C4-2B (cell line): ENCODE measurements at regions not wholly inside any gene's neighbourhood (a gene's known extent, or its start where the extent isn't known, plus 50 kb on each side); places are given as distances from the start of the nearest gene placed in this dataset.

ENCODE experiments used
- H3K27ac ChIP-seq: fragments of 450-650 bp; 2 replicates; pipeline ENCODE4 v1.5.1; 2017
- ZFX ChIP-seq: fragments of 450-650 bp; IDR thresholded peaks from 2 replicates; pipeline ENCODE4 v1.6.1; 2017
- TF ChIP-seq, protein P1 (sequence below): fragments of 450-650 bp; conservative IDR thresholded peaks from 2 replicates; pipeline ENCODE4 v1.5.1; 2017; ENCODE audit warnings: mild to moderate bottlenecking

DNA sequence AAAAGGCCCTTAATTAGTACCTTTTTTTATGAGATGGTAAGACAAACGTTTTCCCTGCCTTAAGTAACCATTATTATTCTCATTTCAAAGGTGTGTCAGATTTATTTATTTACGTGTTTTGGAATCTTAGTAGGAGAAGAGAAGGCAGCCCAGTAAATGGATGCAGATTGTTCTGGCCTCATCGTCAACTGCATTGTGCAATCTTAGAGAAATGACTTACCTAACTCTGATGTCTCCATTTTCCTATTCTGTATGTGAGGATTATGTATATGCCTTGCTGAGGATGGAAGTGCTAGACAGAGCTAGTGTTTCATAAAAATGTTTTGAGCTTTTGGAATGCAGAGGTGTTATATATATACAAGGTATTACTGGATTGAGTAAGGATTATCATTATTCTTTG, 97.0 kb upstream of the JAG1 start:
- no peak overlapping the region for H3K27ac ChIP-seq
- TF ChIP-seq, protein P1, sequence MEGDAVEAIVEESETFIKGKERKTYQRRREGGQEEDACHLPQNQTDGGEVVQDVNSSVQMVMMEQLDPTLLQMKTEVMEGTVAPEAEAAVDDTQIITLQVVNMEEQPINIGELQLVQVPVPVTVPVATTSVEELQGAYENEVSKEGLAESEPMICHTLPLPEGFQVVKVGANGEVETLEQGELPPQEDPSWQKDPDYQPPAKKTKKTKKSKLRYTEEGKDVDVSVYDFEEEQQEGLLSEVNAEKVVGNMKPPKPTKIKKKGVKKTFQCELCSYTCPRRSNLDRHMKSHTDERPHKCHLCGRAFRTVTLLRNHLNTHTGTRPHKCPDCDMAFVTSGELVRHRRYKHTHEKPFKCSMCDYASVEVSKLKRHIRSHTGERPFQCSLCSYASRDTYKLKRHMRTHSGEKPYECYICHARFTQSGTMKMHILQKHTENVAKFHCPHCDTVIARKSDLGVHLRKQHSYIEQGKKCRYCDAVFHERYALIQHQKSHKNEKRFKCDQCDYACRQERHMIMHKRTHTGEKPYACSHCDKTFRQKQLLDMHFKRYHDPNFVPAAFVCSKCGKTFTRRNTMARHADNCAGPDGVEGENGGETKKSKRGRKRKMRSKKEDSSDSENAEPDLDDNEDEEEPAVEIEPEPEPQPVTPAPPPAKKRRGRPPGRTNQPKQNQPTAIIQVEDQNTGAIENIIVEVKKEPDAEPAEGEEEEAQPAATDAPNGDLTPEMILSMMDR = no peak
- no peak for TF ChIP-seq ZFX

DNA sequence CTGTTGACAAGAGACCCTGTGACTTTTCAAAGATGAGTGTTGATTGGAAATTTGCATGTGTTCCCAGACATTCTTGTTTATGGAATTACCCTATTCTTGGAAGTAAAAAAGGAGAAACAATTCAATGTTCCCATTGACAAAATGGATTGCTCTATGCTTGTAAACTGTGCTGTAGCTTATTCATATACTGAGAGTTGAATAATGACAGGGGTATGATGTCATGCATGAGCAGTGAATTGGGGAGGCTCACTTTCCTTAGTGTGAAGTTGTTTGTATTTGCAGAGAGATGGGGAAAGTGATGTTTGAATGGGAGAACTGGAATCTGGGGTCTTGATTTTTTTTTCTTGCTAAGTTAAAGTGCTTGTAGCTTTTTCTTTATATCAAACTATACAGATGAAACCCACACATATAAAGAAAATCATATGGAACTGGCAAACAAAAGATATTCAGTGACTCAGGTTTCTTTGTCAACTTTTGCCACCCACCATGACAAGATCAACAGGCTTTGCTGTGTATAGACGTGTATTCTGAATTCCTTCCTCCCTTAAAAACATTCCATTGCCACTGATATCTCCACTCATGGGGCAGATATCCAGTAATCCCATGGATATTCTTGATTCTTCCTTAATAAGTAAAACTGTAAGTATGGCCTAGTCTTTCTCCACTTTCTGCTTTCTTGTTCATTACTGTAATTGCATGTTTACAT, 97.8 kb upstream of the JAG1 start:
- TF ChIP-seq ZFX = no peak
- TF ChIP-seq, protein P1 = no peak
- H3K27ac ChIP-seq = no peak overlapping the region

DNA sequence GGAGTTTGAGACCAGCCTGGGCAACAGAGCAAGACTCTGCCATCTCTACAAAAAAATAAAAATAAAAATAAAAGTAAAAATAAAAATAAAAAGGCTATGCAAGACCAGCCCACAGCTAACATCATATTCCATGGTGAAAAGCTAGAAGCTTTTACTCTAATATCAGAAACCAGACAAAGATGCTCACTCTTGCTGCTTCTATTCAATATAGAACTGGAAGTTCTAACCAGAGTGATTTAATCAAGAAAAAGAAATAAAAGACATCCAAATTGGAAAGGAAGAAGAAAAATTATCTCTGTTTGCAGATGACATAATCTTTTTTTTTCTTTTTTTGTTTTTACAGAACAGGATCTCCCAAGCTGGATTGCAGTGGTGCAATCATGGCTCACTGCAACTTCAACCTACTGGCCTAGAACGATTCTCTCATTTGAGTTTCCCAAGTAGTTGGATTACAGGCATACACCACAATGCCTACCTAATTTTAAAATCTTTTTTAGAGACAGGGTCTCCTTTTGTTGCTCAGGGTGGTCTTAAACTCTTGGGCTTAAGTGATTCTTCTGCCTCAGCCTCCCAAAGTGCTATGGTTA, 100.7 kb upstream of the JAG1 start:
- TF ChIP-seq, protein P1 = no peak
- TF ChIP-seq ZFX = no peak

DNA sequence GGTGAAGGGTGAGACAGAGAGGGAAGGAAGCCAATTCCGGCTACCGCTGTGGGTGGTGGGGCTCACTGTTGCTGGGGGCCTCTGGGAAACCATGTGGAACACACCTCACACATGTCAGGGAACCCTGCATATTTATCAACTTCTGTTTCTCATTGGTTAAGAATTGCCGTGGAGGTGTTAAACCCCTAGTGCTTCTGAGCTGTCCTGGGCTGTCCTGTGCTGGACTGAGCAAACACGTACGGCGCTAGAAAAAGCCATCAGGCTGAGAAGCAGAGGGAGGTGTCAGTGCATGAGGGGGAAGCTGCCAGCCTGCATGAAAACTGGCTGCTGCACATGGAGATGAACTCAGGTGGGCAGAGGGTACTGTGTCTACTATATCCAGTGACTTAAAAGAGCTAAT, 103.9 kb upstream of the JAG1 start:
- TF ChIP-seq, protein P1 = no peak
- no peak for TF ChIP-seq ZFX
- no peak overlapping the region for H3K27ac ChIP-seq

More for the DNA sequence above, 100.7 kb upstream of the JAG1 start:
- no peak overlapping the region for H3K27ac ChIP-seq

DNA sequence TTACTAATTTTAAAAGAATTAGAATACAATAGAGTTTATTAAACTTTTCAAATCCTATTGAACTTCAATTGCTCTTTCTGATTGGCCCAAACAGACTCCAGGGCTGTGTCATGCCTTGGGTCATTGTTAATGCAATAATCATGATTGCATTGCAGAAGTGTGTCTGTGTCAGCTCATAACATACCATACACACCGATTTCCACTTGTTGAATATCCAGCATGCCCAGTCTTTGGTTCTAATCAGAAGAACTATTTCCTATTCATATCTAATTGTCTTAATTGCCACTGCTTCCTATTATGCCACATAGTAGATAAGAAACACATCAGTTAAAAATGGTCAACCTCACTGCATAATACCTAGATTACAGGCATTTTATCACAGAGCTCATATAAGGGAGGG, 106.1 kb upstream of the JAG1 start:
- no peak overlapping the region for H3K27ac ChIP-seq
- TF ChIP-seq, protein P1 = no peak
- TF ChIP-seq ZFX = no peak

DNA sequence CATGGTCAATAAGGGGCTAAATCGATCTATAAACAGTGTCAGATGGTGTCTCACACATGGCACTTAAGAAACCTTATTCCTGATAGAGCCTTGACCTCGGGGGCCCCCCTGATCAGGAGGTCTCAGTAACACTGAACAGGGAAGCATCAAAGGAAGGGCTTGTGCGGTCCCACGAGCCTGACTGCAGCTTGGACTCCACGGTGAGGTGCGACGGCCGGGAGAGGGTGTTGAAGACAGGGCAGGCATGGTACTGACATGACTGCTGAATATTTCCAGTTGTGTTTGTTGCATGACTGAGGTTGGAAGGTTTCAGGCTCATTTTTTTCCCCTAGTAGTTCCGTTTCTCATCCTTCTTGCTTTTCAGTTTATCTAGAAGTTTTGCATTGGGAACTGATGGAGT, 107.1 kb upstream of the JAG1 start:
- TF ChIP-seq, protein P1 = no peak
- no peak for TF ChIP-seq ZFX
- H3K27ac ChIP-seq = no peak overlapping the region

DNA sequence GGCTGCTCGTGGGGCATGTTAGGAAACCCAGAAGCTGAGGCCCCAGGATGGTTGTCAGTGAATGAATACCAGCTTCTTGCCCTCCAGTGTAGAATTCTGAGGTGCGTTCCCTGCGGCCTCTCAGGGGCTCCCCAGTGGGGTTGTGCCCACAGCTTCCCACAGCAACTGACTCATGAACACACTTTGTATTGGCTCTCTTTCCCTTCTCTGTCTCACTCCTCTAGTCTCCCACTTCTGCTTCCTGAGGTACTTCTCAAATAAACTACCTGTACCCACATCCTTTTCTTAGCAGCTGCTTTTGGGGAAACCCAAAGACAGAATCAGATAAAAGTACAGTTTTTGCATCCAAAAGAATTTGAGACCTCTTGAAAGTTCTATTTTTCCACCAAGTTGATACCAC, 107.7 kb upstream of the JAG1 start:
- TF ChIP-seq ZFX = no peak
- TF ChIP-seq, protein P1 = no peak
- H3K27ac ChIP-seq = no peak overlapping the region
